H1 (cell line): ENCODE measurements at regions not wholly inside any gene's neighbourhood (a gene's known extent, or its start where the extent isn't known, plus 50 kb on each side); places are given as distances from the start of the nearest gene placed in this dataset.

Experiments
- CTCF ChIA-PET: fragments of 300-600 bp; sonication (Branson Sonifier 250); formaldehyde crosslinking; loops from one replicate; lab custom pipeline; 2021; ENCODE audit not compliant: partially characterized antibody; lab: Charles Lee
- POLR2A ChIA-PET: fragments of 300-600 bp; sonication (Branson Sonifier 250); formaldehyde crosslinking; loops from one replicate; lab custom pipeline; 2021; ENCODE audit warnings: inconsistent platforms; ENCODE audit not compliant: partially characterized antibody; lab: Charles Lee
- DNase-seq, 2 experiments: peaks; one replicate each; pipeline versions ENCODE4 v3.0.0 to v3.0.0-alpha.2; 2010 to 2022; ENCODE audit warnings: low spot score in 2 of 2, low read depth in 1 of 2, mixed read lengths in 1 of 2
- FAIRE-seq: peaks from 2 replicates; lab custom pipeline; 2011; peaks lifted over from hg19 to GRCh38; lab: Jason Lieb, UNC
- H2AFZ ChIP-seq: 2 replicates; pipeline ENCODE4 v1.8.1; 2012; ENCODE audit warnings: low read length, inconsistent platforms
- H2AK5ac ChIP-seq: 2 replicates; pipeline ENCODE4 v1.6.1; 2013; ENCODE audit warnings: low read depth, low read length
- H2BK120ac ChIP-seq: replicated peaks from 2 replicates; pipeline ENCODE3; 2013; ENCODE audit warnings: low read depth, low read length, inconsistent platforms
- H2BK12ac ChIP-seq: 2 replicates; pipeline ENCODE4 v1.6.1; 2013; ENCODE audit warnings: low read depth, low read length
- H2BK15ac ChIP-seq: 2 replicates; pipeline ENCODE4 v1.6.1; 2013; ENCODE audit warnings: low read length
- H2BK20ac ChIP-seq: 2 replicates; pipeline ENCODE4 v1.6.1; 2013; ENCODE audit warnings: low read length
- H2BK5ac ChIP-seq: 2 replicates; pipeline ENCODE4 v1.6.1; 2013; ENCODE audit warnings: low read depth, low read length
- H3K14ac ChIP-seq: 2 replicates; pipeline ENCODE4 v1.6.1; 2013; ENCODE audit warnings: inconsistent platforms; ENCODE audit not compliant: insufficient read length
- H3K18ac ChIP-seq: 2 replicates; pipeline ENCODE4 v1.6.1; 2013; ENCODE audit warnings: low read length; ENCODE audit errors: extremely low read depth
- H3K23ac ChIP-seq: 2 replicates; pipeline ENCODE4 v1.6.1; 2013; ENCODE audit warnings: inconsistent platforms; ENCODE audit not compliant: insufficient read length
- H3K23me2 ChIP-seq: 2 replicates; pipeline ENCODE4 v1.6.1; 2013; ENCODE audit warnings: low read depth, low read length
- H3K27ac ChIP-seq: 2 replicates; pipeline ENCODE4 v1.6.1; 2011; ENCODE audit warnings: low read depth, low read length, inconsistent platforms
- H3K27me3 ChIP-seq, 4 experiments: replicated peaks in 1 of 4; 1 replicate in 1 of 4; 2 replicates in 3 of 4; pipeline versions ENCODE4 v1.6.1 to v1.8.1; 2011 to 2013; ENCODE audit warnings: low read length in 3 of 4, mild to moderate bottlenecking in 3 of 4, inconsistent platforms in 2 of 4, mixed read lengths in 2 of 4, moderate library complexity in 1 of 4; ENCODE audit not compliant: control insufficient read depth in 3 of 4, insufficient read depth in 3 of 4; ENCODE audit errors: extremely low read depth in 1 of 4
- H3K36me3 ChIP-seq, 4 experiments: 2 replicates each; pipeline versions ENCODE4 v1.6.1 to v1.8.1; 2011 to 2013; ENCODE audit warnings: mild to moderate bottlenecking in 4 of 4, low read length in 3 of 4, moderate library complexity in 2 of 4, control low read depth in 1 of 4, inconsistent platforms in 1 of 4; ENCODE audit not compliant: insufficient read depth in 4 of 4, control insufficient read depth in 2 of 4
- H3K4ac ChIP-seq: replicated peaks from 2 replicates; pipeline ENCODE3; 2013; ENCODE audit warnings: low read length, low read depth, mixed read lengths, inconsistent platforms; ENCODE audit not compliant: insufficient read length
- H3K4me1 ChIP-seq, 4 experiments: replicated peaks in 1 of 4; 1 replicate in 1 of 4; 2 replicates in 3 of 4; pipeline versions ENCODE4 v1.6.1 to v1.8.1; 2011 to 2013; ENCODE audit warnings: low read length in 3 of 4, inconsistent platforms in 2 of 4, mixed read lengths in 1 of 4; ENCODE audit not compliant: insufficient read depth in 4 of 4, control insufficient read depth in 3 of 4
- H3K4me2 ChIP-seq, 2 experiments: 2 replicates each; pipeline versions ENCODE4 v1.6.1 to v1.8.1; 2011 to 2013; ENCODE audit warnings: low read depth in 2 of 2, low read length in 2 of 2, control low read depth in 1 of 2, inconsistent platforms in 1 of 2, mild to moderate bottlenecking in 1 of 2; ENCODE audit not compliant: insufficient read depth in 1 of 2
- H3K4me3 ChIP-seq, 4 experiments: fragments of 200-600, 300-600 bp in 1 of 4; sonication (generic), shearing (Covaris generic), sonication (Bioruptor Twin) in 1 of 4; 2 replicates each; pipeline versions ENCODE4 v1.5.1 to v1.8.1; 2011 to 2016; ENCODE audit warnings: low read length in 4 of 4, low read depth in 3 of 4, control low read depth in 2 of 4, inconsistent platforms in 2 of 4, mild to moderate bottlenecking in 2 of 4, mixed read lengths in 1 of 4, moderate library complexity in 1 of 4; ENCODE audit not compliant: insufficient read depth in 2 of 4; ENCODE audit errors: extremely low read depth in 1 of 4
- H3K56ac ChIP-seq: replicated peaks from 2 replicates; pipeline ENCODE3; 2013; ENCODE audit warnings: low read depth, mild to moderate bottlenecking, mixed read lengths, low read length, inconsistent platforms; ENCODE audit not compliant: insufficient read length
- H3K79me1 ChIP-seq: 2 replicates; pipeline ENCODE4 v1.6.1; 2013; ENCODE audit warnings: low read depth, low read length, control low read depth
- H3K79me2 ChIP-seq, 2 experiments: 2 replicates each; pipeline versions ENCODE4 v1.6.1 to v1.8.1; 2012 to 2013; ENCODE audit warnings: low read length in 2 of 2, mild to moderate bottlenecking in 2 of 2, inconsistent platforms in 1 of 2; ENCODE audit not compliant: insufficient read depth in 2 of 2, control insufficient read depth in 1 of 2
- H3K9ac ChIP-seq, 4 experiments: replicated peaks in 1 of 4; 1 replicate in 1 of 4; 2 replicates in 3 of 4; pipeline versions ENCODE4 v1.6.1 to v1.8.1; 2011 to 2013; ENCODE audit warnings: low read depth in 3 of 4, low read length in 3 of 4, control low read depth in 2 of 4, mild to moderate bottlenecking in 2 of 4, moderate library complexity in 2 of 4, inconsistent platforms in 1 of 4; ENCODE audit errors: extremely low read depth in 1 of 4
- H3K9me3 ChIP-seq, 2 experiments: 2 replicates each; pipeline versions ENCODE4 v1.6.1 to v1.8.1; 2012 to 2013; ENCODE audit warnings: mild to moderate bottlenecking in 2 of 2, moderate library complexity in 2 of 2, control low read depth in 1 of 2, inconsistent platforms in 1 of 2, low read depth in 1 of 2, low read length in 1 of 2, mixed read lengths in 1 of 2; ENCODE audit not compliant: insufficient read depth in 2 of 2
- H4K20me1 ChIP-seq, 2 experiments: replicated peaks in 1 of 2; 2 replicates each; pipeline versions ENCODE3 to v1.8.1; 2011 to 2013; ENCODE audit warnings: inconsistent platforms in 2 of 2, low read length in 2 of 2, mild to moderate bottlenecking in 1 of 2; ENCODE audit not compliant: insufficient read depth in 2 of 2, control insufficient read depth in 1 of 2
- H4K5ac ChIP-seq: 2 replicates; pipeline ENCODE4 v1.6.1; 2013; ENCODE audit warnings: low read length, low read depth, mixed read lengths, inconsistent platforms; ENCODE audit not compliant: insufficient read length
- H4K8ac ChIP-seq: 2 replicates; pipeline ENCODE4 v1.8.0; 2013; ENCODE audit warnings: mild to moderate bottlenecking, moderate library complexity, low read length, inconsistent platforms; ENCODE audit not compliant: insufficient read depth; ENCODE audit errors: extremely low read depth
- H4K91ac ChIP-seq: replicated peaks from 2 replicates; pipeline ENCODE3; 2013; ENCODE audit warnings: low read length, mixed read lengths, inconsistent platforms; ENCODE audit not compliant: insufficient read length
- BCL11A ChIP-seq, 2 experiments: IDR thresholded peaks; one replicate each; pipeline ENCODE4 v1.6.1; 2011; ENCODE audit warnings: low read depth in 2 of 2, low read length in 2 of 2, mild to moderate bottlenecking in 2 of 2
- EP300 ChIP-seq, 2 experiments: IDR thresholded peaks; 1 replicate in 1 of 2; 2 replicates in 1 of 2; pipeline ENCODE4 v1.6.1; 2011 to 2012; ENCODE audit warnings: low read depth in 2 of 2, low read length in 2 of 2, mild to moderate bottlenecking in 2 of 2, borderline replicate concordance in 1 of 2, inconsistent platforms in 1 of 2, moderate library complexity in 1 of 2
- EZH2 ChIP-seq: fragments of 200-600 bp; sonication (generic); IDR thresholded peaks from 2 replicates; pipeline ENCODE4 v1.7.1; 2012; ENCODE audit warnings: low read depth, mild to moderate bottlenecking, moderate library complexity, low read length, inconsistent platforms; ENCODE audit not compliant: severe bottlenecking
- FOSL1 ChIP-seq: IDR thresholded peaks from 2 replicates; pipeline ENCODE4 v1.6.1; 2011; ENCODE audit warnings: mild to moderate bottlenecking, low read depth, low read length, moderate library complexity; ENCODE audit not compliant: insufficient read depth
- HDAC6 ChIP-seq: IDR thresholded peaks from one replicate; pipeline ENCODE4 v1.7.1; 2012; ENCODE audit warnings: low read depth, mild to moderate bottlenecking, inconsistent platforms, low read length, moderate library complexity
- KDM4A ChIP-seq: IDR thresholded peaks from one replicate; pipeline ENCODE4 v1.7.1; 2012; ENCODE audit warnings: low read depth, mild to moderate bottlenecking, moderate library complexity, low read length, inconsistent platforms; ENCODE audit not compliant: severe bottlenecking
- NRF1 ChIP-seq: IDR thresholded peaks from 2 replicates; pipeline ENCODE4 v1.6.1; 2011; ENCODE audit warnings: mild to moderate bottlenecking, low read depth, low read length, improper control_type of control experiment
- PHF8 ChIP-seq: fragments of 200-600 bp; sonication (generic); conservative IDR thresholded peaks from 2 replicates; pipeline ENCODE4 v1.7.1; 2012; ENCODE audit warnings: low read depth, mild to moderate bottlenecking, inconsistent platforms, low read length, moderate library complexity
- POLR2A ChIP-seq, 2 experiments: IDR thresholded peaks; 1 replicate in 1 of 2; 2 replicates in 1 of 2; pipeline ENCODE4 v1.6.1; 2011; ENCODE audit warnings: low read depth in 2 of 2, low read length in 2 of 2, mild to moderate bottlenecking in 2 of 2; ENCODE audit errors: control extremely low read depth in 1 of 2
- RAD21 ChIP-seq, 2 experiments: IDR thresholded peaks in 1 of 2; conservative IDR thresholded peaks in 1 of 2; 2 replicates each; pipeline ENCODE4 v1.6.1; 2011; ENCODE audit warnings: low read depth in 2 of 2, low read length in 2 of 2, improper control_type of control experiment in 1 of 2, inconsistent platforms in 1 of 2, mild to moderate bottlenecking in 1 of 2, moderate library complexity in 1 of 2
- RBBP5 ChIP-seq: IDR thresholded peaks from 2 replicates; pipeline ENCODE4 v1.7.1; 2012; ENCODE audit warnings: low read depth, mild to moderate bottlenecking, inconsistent platforms, low read length, moderate library complexity, borderline replicate concordance
- RXRA ChIP-seq: IDR thresholded peaks from 2 replicates; pipeline ENCODE4 v1.6.1; 2011; ENCODE audit warnings: low read depth, mild to moderate bottlenecking, low read length, moderate library complexity; ENCODE audit not compliant: insufficient read depth
- SUZ12 ChIP-seq: fragments of 200-600 bp; sonication (generic); IDR thresholded peaks from 2 replicates; pipeline ENCODE4 v1.6.1; 2012; ENCODE audit warnings: mild to moderate bottlenecking, inconsistent platforms, low read length, moderate library complexity, mixed read lengths
- TAF7 ChIP-seq: optimal IDR thresholded peaks from 2 replicates; pipeline ENCODE3; 2011; ENCODE audit warnings: low read depth, mild to moderate bottlenecking, inconsistent platforms, low read length, moderate library complexity, borderline replicate concordance
- WGBS, 2 experiments: shearing (Covaris generic) in 1 of 2; methylation state at CpG; one replicate each; pipeline versions ENCODE4 v1.1.6 to v1.1.7; 2013 to 2015; ENCODE audit warnings: low lambda C conversion rate in 2 of 2, mixed read lengths in 2 of 2, inconsistent platforms in 1 of 2, low coverage in 1 of 2, missing lambda C conversion rate in 1 of 2; ENCODE audit not compliant: insufficient replicate concordance in 2 of 2, insufficient coverage in 1 of 2, insufficient read length in 1 of 2; ENCODE audit errors: extremely low coverage in 1 of 2, missing lambda C conversion rate in 1 of 2; 5-methylcytosine and 5-hydroxymethylcytosine counted together

DNA sequence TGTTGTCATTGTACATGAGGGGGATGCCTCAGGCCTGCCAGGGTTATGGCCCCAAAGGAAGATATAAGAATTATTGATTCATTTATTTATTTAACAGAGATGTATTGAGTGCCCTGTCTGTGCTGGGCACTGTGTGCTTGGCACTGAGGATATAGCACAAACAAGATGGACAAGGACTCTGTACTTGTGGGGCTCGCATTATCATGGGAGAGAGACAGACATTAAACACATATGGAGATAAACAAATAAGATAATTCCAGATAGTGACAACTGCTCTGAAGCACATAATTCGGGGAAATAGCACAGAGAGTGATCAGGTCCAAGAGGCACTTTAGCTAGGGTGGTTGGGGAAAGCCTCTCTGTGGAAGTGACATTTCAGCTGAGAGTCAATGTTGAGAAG, 119.8 kb upstream of the ARHGAP20 start:
- Histone ChIP-seq H4K8ac (no peak overlapping the region), H3K4me2 (no peak overlapping the region), H2AK5ac (no peak overlapping the region), H2BK15ac (no peak overlapping the region), H3K27me3 (no peaks in the 10 kb centered on the region), H3K23ac (no peak overlapping the region), H3K79me2 (no peaks in the 10 kb centered on the region), H2BK120ac (no peak overlapping the region), H3K56ac (no peak overlapping the region), H3K23me2 (no peaks in the 10 kb centered on the region), H3K9ac (no peak overlapping the region), H2BK5ac (no peak overlapping the region), H2BK20ac (no peak overlapping the region), H4K20me1 (no peaks in the 10 kb centered on the region), H2AFZ (no peak overlapping the region), H3K36me3 (no peaks in the 10 kb centered on the region), H3K18ac (no peak overlapping the region), H3K14ac (no peak overlapping the region), H3K4ac (no peak overlapping the region), H4K91ac (no peak overlapping the region), H3K4me3 (no peak overlapping the region), H2BK12ac (no peak overlapping the region), H3K27ac (no peak overlapping the region), H3K4me1 (peaks cover 0 to 3% (median 0%) of the 10 kb centered on the region in 4 experiments; a peak in 1 of 7 replicates), H3K9me3 (no peaks in the 10 kb centered on the region), H3K79me1 (no peaks in the 10 kb centered on the region), H4K5ac (no peak overlapping the region)
- DNase-seq (no peak), FAIRE-seq (no peak)
- CTCF ChIA-PET: interaction anchor here (1.1 kb wide), 1 partner anchor 27 kb away, joined by 3 read pairs; no protein-coding TSS in a partner anchor
- 82% methylated on average over 2 of the region's 2 CpGs; no CpG with 5 or more reads in 1 of the 2 experiments for WGBS, 2 experiments
- POLR2A ChIA-PET: no interaction called here
- TF ChIP-seq HDAC6 (no peak), PHF8 (no peak), KDM4A (no peak), SUZ12 (no peak), POLR2A (IDR thresholded peaks at IDR 0.05; ENCODE audit: control extremely low read depth in 1 of 2, low read depth in 2 of 2, low read length in 2 of 2) (no peak), TAF7 (no peak), RBBP5 (no peak), RAD21 (IDR thresholded peaks at IDR 0.05 in 1 of 2, conservative IDR thresholded peaks at IDR 0.05 in 1 of 2; ENCODE audit: low read depth in 2 of 2, low read length in 2 of 2) (no peak), FOSL1 (no peak), BCL11A (IDR thresholded peaks at IDR 0.05; ENCODE audit: low read depth in 2 of 2, low read length in 2 of 2) (no peak), EP300 (IDR thresholded peaks at IDR 0.05; ENCODE audit: borderline replicate concordance in 1 of 2, low read depth in 2 of 2, low read length in 2 of 2) (no peak), NRF1 (no peak), RXRA (no peak), EZH2 (no peak)
